Heart right ventricle (tissue), 16 donors: ENCODE measurements at regions not wholly inside any gene's neighbourhood (a gene's known extent, or its start where the extent isn't known, plus 50 kb on each side); places are given as distances from the start of the nearest gene placed in this dataset.
"Not testable (repeated sequence)": the region's sequence is repeated elsewhere in the genome, so short reads cannot be mapped to it uniquely, and the experiment has no call there.

Experiments used
- ATAC-seq, 8 donors: fragments of 200-7000 bp; cut with Tn5 transposase; one replicate each; pipeline ENCODE4 v1.9.1; 2020; ENCODE audit warnings: mild to moderate bottlenecking in 8 of 8, moderate library complexity in 8 of 8, moderate number of reproducible peaks in 1 of 8
- DNase-seq, 2 donors: peaks; one replicate each; pipeline ENCODE4 v3.0.0-alpha.2; 2020
- H3K27ac ChIP-seq, 10 donors: fragments of 200-600 bp; sonication (generic) in 2 of 10; one replicate each; pipeline versions ENCODE4 v1.5.0 to v1.8.0; 2020 to 2022; ENCODE audit warnings: mild to moderate bottlenecking in 3 of 10
- H3K27me3 ChIP-seq, 7 donors: fragments of 200-600 bp; one replicate each; pipeline ENCODE4 v1.8.0; 2021 to 2022; ENCODE audit warnings: mild to moderate bottlenecking in 2 of 7
- H3K36me3 ChIP-seq, 9 donors: fragments of 200-600 bp; sonication (generic) in 1 of 9; one replicate each; pipeline versions ENCODE4 v1.5.0 to v1.8.0; 2020 to 2022; ENCODE audit warnings: mild to moderate bottlenecking in 2 of 9
- H3K4me1 ChIP-seq, 9 donors: fragments of 200-600 bp; sonication (generic) in 1 of 9; one replicate each; pipeline versions ENCODE4 v1.5.0 to v1.8.0; 2020 to 2022; ENCODE audit warnings: mild to moderate bottlenecking in 4 of 9
- H3K4me3 ChIP-seq, 10 donors: fragments of 200-600 bp; sonication (generic) in 2 of 10; one replicate each; pipeline versions ENCODE4 v1.5.0 to v1.8.0; 2020 to 2022; ENCODE audit warnings: mild to moderate bottlenecking in 7 of 10, moderate library complexity in 2 of 10
- H3K9me3 ChIP-seq, 11 donors: fragments of 200-600 bp in 10 of 11; sonication (generic) in 2 of 11; one replicate each; pipeline versions ENCODE4 v1.5.0 to v1.8.0; 2013 to 2022; ENCODE audit warnings: mild to moderate bottlenecking in 2 of 11, control low read depth in 1 of 11, moderate library complexity in 1 of 11
- WGBS, 2 donors: extraction: QIAGEN DNeasy Blood & Tissue Kit; methylation state at CpG; one replicate each; pipeline ENCODE4 v1.1.7; 2013; ENCODE audit warnings: inconsistent platforms in 1 of 2; 5-methylcytosine and 5-hydroxymethylcytosine counted together
- intact Hi-C, 10 donors: fragments of 100-400 bp; cut with DNase I; formaldehyde crosslinking; loops; one replicate each; pipeline versions ENCODE4 v1.11.1 to v1.14.2; 2022
- TF ChIP-seq, protein P1 (sequence below), 9 donors: fragments of 200-600 bp; sonication (generic) in 2 of 9; IDR thresholded peaks; one replicate each; pipeline versions ENCODE4 v1.5.0 to v1.8.0; 2021 to 2022; ENCODE audit warnings: antibody characterized with exemption in 9 of 9, mild to moderate bottlenecking in 5 of 9, moderate library complexity in 1 of 9
- donor health status: Arrhythmogenic right ventricular cardiomyopathy.
- donor health status: ischemic (EF 13 %, LVEDD 7.1; RV severe dilation, severe dysfunction).
- donor health status: healthy with polysubstance abuse.
- donor health status: DM: no; HTN: yes; CAD: no.
- donor health status: DM: no; HTN: no; CAD: no.
- donor health status: ischemic (EF 25% LVEDD 6.9; RV normal size, moderate dysfunction).
- donor health status: ischemic (EF 25% LVEDD 5.7; RV mildly dilated, moderate dysfunction).
- donor health status: healthy.
- donor health status: DM: yes; HTN: yes; CAD: no.
- donor health status: Ischemic cardiomyopathy.
- donor health status: ischemic (EF 35%, LVEDD 5.7; RV mildly dilated, moderate dysfunction).
- donor health status: nonischemic (EF 11% LVEDD 7.7; RV severe dilation, severe dysfunction).
- donor health status: DM: yes; HTN: yes; CAD: no.
- donor health status: PGD.
- donor health status: ischemic (EF 29% LVEDD 5.4; RV normal size, mild dysfunction).
- donor health status: nonischemic (EF 23%, LVEDD 6.1; RV moderate dilation, normal function).

GRCh38 chr16:59826767-59827166 is 1092.7 kb upstream of the GOT2 start:
- no peaks in the 10 kb centered on the region for H3K27me3 ChIP-seq
- no peak overlapping the region for H3K4me3 ChIP-seq
- peaks cover 0 to 13% (median 0%) of the 10 kb centered on the region in 11 donors for H3K9me3 ChIP-seq
- no peak overlapping the region for H3K27ac ChIP-seq
- ATAC-seq (no peak), DNase-seq (no peak)
- no peaks in the 10 kb centered on the region for H3K4me1 ChIP-seq
- WGBS, 2 donors, result 78 to 93% methylated on average over 1 of the region's 1 CpG
- TF ChIP-seq, protein P1, sequence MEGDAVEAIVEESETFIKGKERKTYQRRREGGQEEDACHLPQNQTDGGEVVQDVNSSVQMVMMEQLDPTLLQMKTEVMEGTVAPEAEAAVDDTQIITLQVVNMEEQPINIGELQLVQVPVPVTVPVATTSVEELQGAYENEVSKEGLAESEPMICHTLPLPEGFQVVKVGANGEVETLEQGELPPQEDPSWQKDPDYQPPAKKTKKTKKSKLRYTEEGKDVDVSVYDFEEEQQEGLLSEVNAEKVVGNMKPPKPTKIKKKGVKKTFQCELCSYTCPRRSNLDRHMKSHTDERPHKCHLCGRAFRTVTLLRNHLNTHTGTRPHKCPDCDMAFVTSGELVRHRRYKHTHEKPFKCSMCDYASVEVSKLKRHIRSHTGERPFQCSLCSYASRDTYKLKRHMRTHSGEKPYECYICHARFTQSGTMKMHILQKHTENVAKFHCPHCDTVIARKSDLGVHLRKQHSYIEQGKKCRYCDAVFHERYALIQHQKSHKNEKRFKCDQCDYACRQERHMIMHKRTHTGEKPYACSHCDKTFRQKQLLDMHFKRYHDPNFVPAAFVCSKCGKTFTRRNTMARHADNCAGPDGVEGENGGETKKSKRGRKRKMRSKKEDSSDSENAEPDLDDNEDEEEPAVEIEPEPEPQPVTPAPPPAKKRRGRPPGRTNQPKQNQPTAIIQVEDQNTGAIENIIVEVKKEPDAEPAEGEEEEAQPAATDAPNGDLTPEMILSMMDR (IDR thresholded peaks at IDR 0.05), result no peak
- intact Hi-C loops, result no loop called here
- H3K36me3 ChIP-seq, result no peaks in the 10 kb centered on the region

DNA sequence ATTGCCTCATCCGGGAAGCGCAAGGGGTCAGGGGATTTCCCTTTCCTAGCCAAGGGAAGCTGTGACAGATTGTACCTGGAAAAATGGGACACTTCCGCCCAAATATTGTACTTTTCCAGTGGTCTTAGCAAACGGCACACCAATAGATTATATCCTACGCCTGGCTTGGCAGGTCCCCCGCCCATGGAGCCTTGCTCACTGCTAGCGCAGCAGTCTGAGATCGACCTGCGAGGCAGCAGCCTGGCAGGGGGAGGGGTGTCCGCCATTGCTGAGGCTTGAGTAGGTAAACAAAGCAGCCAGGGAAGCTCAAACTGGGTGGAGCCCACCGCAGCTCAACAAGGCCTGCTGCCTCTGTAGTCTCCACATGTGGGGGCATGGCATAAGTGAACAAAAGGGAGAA is 1075.4 kb upstream of the GOT2 start:
- H3K9me3 ChIP-seq, result peaks cover 0 to 20% (median 0%) of the 10 kb centered on the region in 11 donors
- not testable (repeated sequence) for DNase-seq

DNA sequence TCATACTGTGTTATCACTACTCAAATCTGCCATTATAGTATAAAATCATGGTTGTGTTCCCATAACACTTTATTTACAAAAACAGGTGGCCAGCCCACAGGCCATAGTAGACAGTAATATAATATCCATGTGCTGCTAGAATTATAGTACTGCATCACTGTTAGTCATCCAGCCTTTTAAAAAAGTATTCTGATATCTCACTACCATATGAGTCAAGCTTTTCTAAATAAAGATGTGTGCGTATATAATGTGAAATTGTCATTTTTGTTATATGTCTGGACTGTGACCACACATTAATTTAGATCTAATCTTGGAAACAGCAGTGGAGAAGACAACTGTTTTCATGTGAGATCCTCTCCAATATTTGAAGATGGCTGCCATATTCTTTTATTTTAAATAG is 1049.1 kb upstream of the GOT2 start:
- TF ChIP-seq, protein P1 (IDR thresholded peaks at IDR 0.05), result no peak
- H3K4me3 ChIP-seq, result no peak overlapping the region

More for the DNA sequence above, 1075.4 kb upstream of the GOT2 start:
- H3K36me3 ChIP-seq, ATAC-seq, H3K27me3 ChIP-seq, H3K4me3 ChIP-seq, intact Hi-C loops, H3K27ac ChIP-seq, H3K4me1 ChIP-seq: not testable (repeated sequence)
- 86 to 87% methylated on average over 11 of the region's 11 CpGs for WGBS, 2 donors

DNA sequence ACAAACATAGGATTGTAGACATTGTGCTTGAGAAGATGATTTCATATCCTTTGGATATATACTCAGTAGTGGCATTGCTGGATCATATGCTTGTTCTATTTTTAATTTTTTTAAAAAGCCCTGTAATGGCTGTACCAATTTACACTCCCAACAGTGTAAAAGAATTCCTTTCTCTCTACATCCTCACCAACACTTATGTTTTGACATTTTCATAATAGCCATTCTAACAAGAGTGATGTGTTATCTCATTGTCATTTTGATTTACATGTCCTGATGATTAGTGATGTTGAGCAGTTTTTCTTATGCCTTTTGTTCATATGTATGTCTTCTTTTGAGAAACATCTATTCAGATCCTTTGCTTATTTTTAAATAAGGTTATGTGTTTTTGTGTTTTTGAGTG is 1039.2 kb upstream of the GOT2 start:
- Histone ChIP-seq H3K27ac (no peak overlapping the region), H3K27me3 (no peaks in the 10 kb centered on the region), H3K9me3 (peaks cover 0 to 21% (median 0%) of the 10 kb centered on the region in 11 donors), H3K4me3 (no peak overlapping the region), H3K36me3 (no peaks in the 10 kb centered on the region), H3K4me1 (no peaks in the 10 kb centered on the region)
- ATAC-seq, result no peak
- DNase-seq, result no peak
- intact Hi-C loops, result no loop called here
- TF ChIP-seq, protein P1 (IDR thresholded peaks at IDR 0.05), result no peak

More for the DNA sequence above, 1049.1 kb upstream of the GOT2 start:
- Histone ChIP-seq H3K36me3 (no peaks in the 10 kb centered on the region), H3K4me1 (no peaks in the 10 kb centered on the region), H3K9me3 (peaks cover 0 to 38% (median 21%) of the 10 kb centered on the region in 11 donors), H3K27ac (no peak overlapping the region), H3K27me3 (no peaks in the 10 kb centered on the region)
- whole genome bisulfite sequencing, 2 donors, result 87 to 96% methylated on average over 1 of the region's 1 CpG
- ATAC-seq (no peak), DNase-seq (no peak)
- intact Hi-C loops, result no loop called here

GRCh38 chr16:59759296-59759695 is 1025.2 kb upstream of the GOT2 start:
- Histone ChIP-seq H3K9me3 (peaks cover 0 to 38% (median 5%) of the 10 kb centered on the region in 11 donors), H3K27me3 (no peaks in the 10 kb centered on the region), H3K4me3 (no peak overlapping the region), H3K27ac (no peak overlapping the region), H3K36me3 (no peaks in the 10 kb centered on the region), H3K4me1 (no peaks in the 10 kb centered on the region)
- DNase-seq (no peak), ATAC-seq (no peak)
- TF ChIP-seq, protein P1 (IDR thresholded peaks at IDR 0.05), result no peak
- intact Hi-C loops, result no loop called here
- 77 to 79% methylated on average over 3 of the region's 3 CpGs for WGBS, 2 donors
